ENCODE measurements at regions not wholly inside any gene's neighbourhood (a gene's known extent, or its start where the extent isn't known, plus 50 kb on each side); places are given as distances from the start of the nearest gene placed in this dataset.

- no peak overlapping the region for H3K4me3 ChIP-seq
- no peak for TF ChIP-seq POLR2A (IDR thresholded peaks at IDR 0.05)
- TF ChIP-seq EP300 (IDR thresholded peaks at IDR 0.05) = no peak
- TF ChIP-seq POLR2AphosphoS5 (IDR thresholded peaks at IDR 0.05) = no peak
- no peak for TF ChIP-seq CTCF (IDR thresholded peaks at IDR 0.05)
- no peaks in the 10 kb centered on the region for H3K27me3 ChIP-seq
- peaks cover 0 to 18% (median 0%) of the 10 kb centered on the region in 4 donors for H3K9me3 ChIP-seq
- 77 to 83% methylated on average over 2 of the region's 2 CpGs for WGBS, 2 donors
- H3K36me3 ChIP-seq = no peaks in the 10 kb centered on the region
- ATAC-seq (ENCODE audit: low FRiP score in 2 of 2) (no peak), DNase-seq (no peak)
- H3K27ac ChIP-seq = no peak overlapping the region
- no peaks in the 10 kb centered on the region for H3K4me1 ChIP-seq
Observed at GRCh38 chr16:61471023-61471422, 565.2 kb downstream of the CDH8 start.

GRCh38 chr16:61465285-61465684 lies 571.0 kb downstream of the CDH8 start:
- Histone ChIP-seq H3K27me3 (no peaks in the 10 kb centered on the region), H3K36me3 (no peaks in the 10 kb centered on the region), H3K4me3 (no peak overlapping the region), H3K4me1 (no peaks in the 10 kb centered on the region), H3K9me3 (no peaks in the 10 kb centered on the region), H3K27ac (no peak overlapping the region)
- TF ChIP-seq EP300 (IDR thresholded peaks at IDR 0.05) (no peak), CTCF (IDR thresholded peaks at IDR 0.05) (no peak), POLR2AphosphoS5 (IDR thresholded peaks at IDR 0.05) (no peak), POLR2A (IDR thresholded peaks at IDR 0.05) (no peak)
- 86 to 88% methylated on average over 3 of the region's 3 CpGs for WGBS, 2 donors
- DNase-seq (no peak), ATAC-seq (ENCODE audit: low FRiP score in 2 of 2) (no peak)

GRCh38 chr16:61460020-61460419 lies 576.2 kb downstream of the CDH8 start:
- 82 to 85% methylated on average over 3 of the region's 3 CpGs for WGBS, 2 donors
- DNase-seq (no peak), ATAC-seq (ENCODE audit: low FRiP score in 2 of 2) (no peak)
- H3K27ac ChIP-seq = no peak overlapping the region
- TF ChIP-seq POLR2A (IDR thresholded peaks at IDR 0.05) (no peak), POLR2AphosphoS5 (IDR thresholded peaks at IDR 0.05) (no peak), CTCF (IDR thresholded peaks at IDR 0.05) (no peak), EP300 (IDR thresholded peaks at IDR 0.05) (no peak)
- no peaks in the 10 kb centered on the region for H3K36me3 ChIP-seq
- no peak overlapping the region for H3K4me3 ChIP-seq
- no peaks in the 10 kb centered on the region for H3K4me1 ChIP-seq
- no peaks in the 10 kb centered on the region for H3K27me3 ChIP-seq
- H3K9me3 ChIP-seq = peaks cover 0 to 4% (median 1%) of the 10 kb centered on the region in 4 donors

GRCh38 chr16:61435346-61435745 lies 600.9 kb downstream of the CDH8 start:
- ATAC-seq (ENCODE audit: low FRiP score in 2 of 2) (no peak), DNase-seq (no peak)
- Histone ChIP-seq H3K9me3 (no peaks in the 10 kb centered on the region), H3K27me3 (no peaks in the 10 kb centered on the region), H3K27ac (no peak overlapping the region), H3K4me1 (no peaks in the 10 kb centered on the region), H3K4me3 (no peak overlapping the region), H3K36me3 (no peaks in the 10 kb centered on the region)
- WGBS, 2 donors = 71 to 72% methylated on average over 2 of the region's 2 CpGs
- TF ChIP-seq POLR2AphosphoS5 (IDR thresholded peaks at IDR 0.05) (no peak), POLR2A (IDR thresholded peaks at IDR 0.05) (no peak), EP300 (IDR thresholded peaks at IDR 0.05) (no peak), CTCF (IDR thresholded peaks at IDR 0.05) (no peak)

- 36 to 42% methylated on average over 4 of the region's 4 CpGs for WGBS, 2 donors
- Histone ChIP-seq H3K27ac (no peak overlapping the region), H3K27me3 (no peaks in the 10 kb centered on the region), H3K9me3 (no peaks in the 10 kb centered on the region), H3K36me3 (no peaks in the 10 kb centered on the region), H3K4me1 (no peaks in the 10 kb centered on the region), H3K4me3 (no peak overlapping the region)
- ATAC-seq (ENCODE audit: low FRiP score in 2 of 2) (no peak), DNase-seq (no peak)
- TF ChIP-seq POLR2A (IDR thresholded peaks at IDR 0.05) (no peak), CTCF (IDR thresholded peaks at IDR 0.05) (peak in 2 of 6 experiments; percentile 21 to 26)
Observed at GRCh38 chr16:61432421-61432820, 603.8 kb downstream of the CDH8 start.

All from upper lobe of left lung (tissue), 6 donors.